ENCODE measurements at regions not wholly inside any gene's neighbourhood (a gene's known extent, or its start where the extent isn't known, plus 50 kb on each side); places are given as distances from the start of the nearest gene placed in this dataset.

- H3K36me3 ChIP-seq (ENCODE audit: control insufficient read depth, insufficient read depth, low read length), result no peaks in the 10 kb centered on the region
- no peak overlapping the region for H3K9ac ChIP-seq (ENCODE audit: low read depth, low read length)
- no peak overlapping the region for H3K4me3 ChIP-seq (ENCODE audit: low read depth, low read length)
- H3K9me3 ChIP-seq (ENCODE audit: control insufficient read depth, insufficient read depth, low read length), result no peaks in the 10 kb centered on the region
- no peaks in the 10 kb centered on the region for H3K4me1 ChIP-seq (ENCODE audit: control insufficient read depth, insufficient read depth, low read length)
- H3K27ac ChIP-seq (ENCODE audit: low read depth, low read length), result no peak overlapping the region
- H3K27me3 ChIP-seq (ENCODE audit: control insufficient read depth, insufficient read depth, low read length), result peaks cover 3% of the 10 kb centered on the region
These were observed 179.3 kb upstream of the AMOT start for GRCh38 chrX:113019958-113020357.

GRCh38 chrX:113009837-113010236 is 169.2 kb upstream of the AMOT start:
- no peaks in the 10 kb centered on the region for H3K4me1 ChIP-seq (ENCODE audit: control insufficient read depth, insufficient read depth, low read length)
- no peak overlapping the region for H3K9ac ChIP-seq (ENCODE audit: low read depth, low read length)
- H3K4me3 ChIP-seq (ENCODE audit: low read depth, low read length), result no peak overlapping the region
- H3K27ac ChIP-seq (ENCODE audit: low read depth, low read length), result no peak overlapping the region
- no peaks in the 10 kb centered on the region for H3K36me3 ChIP-seq (ENCODE audit: control insufficient read depth, insufficient read depth, low read length)
- no peaks in the 10 kb centered on the region for H3K9me3 ChIP-seq (ENCODE audit: control insufficient read depth, insufficient read depth, low read length)
- no peaks in the 10 kb centered on the region for H3K27me3 ChIP-seq (ENCODE audit: control insufficient read depth, insufficient read depth, low read length)

- H3K27ac ChIP-seq (ENCODE audit: low read depth, low read length), result no peak overlapping the region
- no peaks in the 10 kb centered on the region for H3K36me3 ChIP-seq (ENCODE audit: control insufficient read depth, insufficient read depth, low read length)
- H3K4me1 ChIP-seq (ENCODE audit: control insufficient read depth, insufficient read depth, low read length), result no peaks in the 10 kb centered on the region
- no peaks in the 10 kb centered on the region for H3K9me3 ChIP-seq (ENCODE audit: control insufficient read depth, insufficient read depth, low read length)
- H3K9ac ChIP-seq (ENCODE audit: low read depth, low read length), result no peak overlapping the region
- no peak overlapping the region for H3K4me3 ChIP-seq (ENCODE audit: low read depth, low read length)
- no peaks in the 10 kb centered on the region; the same call in 1 of the 2 replicates for H3K27me3 ChIP-seq (ENCODE audit: control insufficient read depth, insufficient read depth, low read length)
These were observed 168.4 kb upstream of the AMOT start for GRCh38 chrX:113009029-113009428.

GRCh38 chrX:113001836-113002235 is 161.2 kb upstream of the AMOT start:
- H3K27ac ChIP-seq (ENCODE audit: low read depth, low read length), result no peak overlapping the region
- no peaks in the 10 kb centered on the region for H3K36me3 ChIP-seq (ENCODE audit: control insufficient read depth, insufficient read depth, low read length)
- no peak overlapping the region for H3K9ac ChIP-seq (ENCODE audit: low read depth, low read length)
- H3K4me1 ChIP-seq (ENCODE audit: control insufficient read depth, insufficient read depth, low read length), result no peaks in the 10 kb centered on the region
- H3K9me3 ChIP-seq (ENCODE audit: control insufficient read depth, insufficient read depth, low read length), result no peaks in the 10 kb centered on the region
- no peak overlapping the region for H3K4me3 ChIP-seq (ENCODE audit: low read depth, low read length)
- H3K27me3 ChIP-seq (ENCODE audit: control insufficient read depth, insufficient read depth, low read length), result peaks cover 3% of the 10 kb centered on the region; the same call in 1 of the 2 replicates

GRCh38 chrX:112997991-112998390 is 157.4 kb upstream of the AMOT start:
- Histone ChIP-seq H3K27ac (ENCODE audit: low read depth, low read length) (no peak overlapping the region), H3K9me3 (ENCODE audit: control insufficient read depth, insufficient read depth, low read length) (no peaks in the 10 kb centered on the region), H3K9ac (ENCODE audit: low read depth, low read length) (no peak overlapping the region), H3K27me3 (ENCODE audit: control insufficient read depth, insufficient read depth, low read length) (peaks cover 5% of the 10 kb centered on the region; the same call in 1 of the 2 replicates), H3K4me1 (ENCODE audit: control insufficient read depth, insufficient read depth, low read length) (peaks cover 7% of the 10 kb centered on the region; the same call in 1 of the 2 replicates), H3K36me3 (ENCODE audit: control insufficient read depth, insufficient read depth, low read length) (no peaks in the 10 kb centered on the region), H3K4me3 (ENCODE audit: low read depth, low read length) (no peak overlapping the region)

- Histone ChIP-seq H3K27me3 (ENCODE audit: control insufficient read depth, insufficient read depth, low read length) (peaks cover 1% of the 10 kb centered on the region), H3K4me3 (ENCODE audit: low read depth, low read length) (no peak overlapping the region), H3K9me3 (ENCODE audit: control insufficient read depth, insufficient read depth, low read length) (no peaks in the 10 kb centered on the region), H3K27ac (ENCODE audit: low read depth, low read length) (no peak overlapping the region), H3K4me1 (ENCODE audit: control insufficient read depth, insufficient read depth, low read length) (peaks cover 7% of the 10 kb centered on the region; the same call in 1 of the 2 replicates), H3K36me3 (ENCODE audit: control insufficient read depth, insufficient read depth, low read length) (no peaks in the 10 kb centered on the region), H3K9ac (ENCODE audit: low read depth, low read length) (no peak overlapping the region)
These were observed 151.2 kb upstream of the AMOT start for GRCh38 chrX:112991801-112992200.

- Histone ChIP-seq H3K27me3 (ENCODE audit: control insufficient read depth, insufficient read depth, low read length) (0 out of 2 replicates have a peak, but pooled peaks cover 7% of the 10 kb centered on the region), H3K9ac (ENCODE audit: low read depth, low read length) (no peak overlapping the region), H3K4me1 (ENCODE audit: control insufficient read depth, insufficient read depth, low read length) (no peaks in the 10 kb centered on the region), H3K4me3 (ENCODE audit: low read depth, low read length) (no peak overlapping the region), H3K9me3 (ENCODE audit: control insufficient read depth, insufficient read depth, low read length) (no peaks in the 10 kb centered on the region), H3K27ac (ENCODE audit: low read depth, low read length) (no peak overlapping the region), H3K36me3 (ENCODE audit: control insufficient read depth, insufficient read depth, low read length) (no peaks in the 10 kb centered on the region)
These were observed 139.2 kb upstream of the AMOT start for GRCh38 chrX:112979879-112980278.

- Histone ChIP-seq H3K36me3 (ENCODE audit: control insufficient read depth, insufficient read depth, low read length) (no peaks in the 10 kb centered on the region), H3K27ac (ENCODE audit: low read depth, low read length) (no peak overlapping the region), H3K4me1 (ENCODE audit: control insufficient read depth, insufficient read depth, low read length) (peaks cover 3% of the 10 kb centered on the region; the same call in 1 of the 2 replicates), H3K9ac (ENCODE audit: low read depth, low read length) (no peak overlapping the region), H3K27me3 (ENCODE audit: control insufficient read depth, insufficient read depth, low read length) (no peaks in the 10 kb centered on the region), H3K4me3 (ENCODE audit: low read depth, low read length) (no peak overlapping the region), H3K9me3 (ENCODE audit: control insufficient read depth, insufficient read depth, low read length) (no peaks in the 10 kb centered on the region)
These were observed 127.9 kb upstream of the AMOT start for GRCh38 chrX:112968351-112969133.

- Histone ChIP-seq H3K4me1 (ENCODE audit: control insufficient read depth, insufficient read depth, low read length) (peaks cover 3% of the 10 kb centered on the region; the same call in 1 of the 2 replicates), H3K4me3 (ENCODE audit: low read depth, low read length) (no peak overlapping the region), H3K27ac (ENCODE audit: low read depth, low read length) (no peak overlapping the region), H3K9me3 (ENCODE audit: control insufficient read depth, insufficient read depth, low read length) (no peaks in the 10 kb centered on the region), H3K36me3 (ENCODE audit: control insufficient read depth, insufficient read depth, low read length) (no peaks in the 10 kb centered on the region), H3K9ac (ENCODE audit: low read depth, low read length) (no peak overlapping the region), H3K27me3 (ENCODE audit: control insufficient read depth, insufficient read depth, low read length) (no peaks in the 10 kb centered on the region)
These were observed 127.3 kb upstream of the AMOT start for GRCh38 chrX:112967903-112968302.

GRCh38 chrX:112967341-112967740 is 126.7 kb upstream of the AMOT start:
- H3K36me3 ChIP-seq (ENCODE audit: control insufficient read depth, insufficient read depth, low read length), result no peaks in the 10 kb centered on the region
- H3K4me1 ChIP-seq (ENCODE audit: control insufficient read depth, insufficient read depth, low read length), result peaks cover 3% of the 10 kb centered on the region; the same call in 1 of the 2 replicates
- no peak overlapping the region for H3K4me3 ChIP-seq (ENCODE audit: low read depth, low read length)
- H3K27ac ChIP-seq (ENCODE audit: low read depth, low read length), result no peak overlapping the region
- no peaks in the 10 kb centered on the region for H3K27me3 ChIP-seq (ENCODE audit: control insufficient read depth, insufficient read depth, low read length)
- H3K9ac ChIP-seq (ENCODE audit: low read depth, low read length), result no peak overlapping the region
- no peaks in the 10 kb centered on the region for H3K9me3 ChIP-seq (ENCODE audit: control insufficient read depth, insufficient read depth, low read length)

- H3K4me3 ChIP-seq (ENCODE audit: low read depth, low read length), result no peak overlapping the region
- no peaks in the 10 kb centered on the region for H3K4me1 ChIP-seq (ENCODE audit: control insufficient read depth, insufficient read depth, low read length)
- H3K27ac ChIP-seq (ENCODE audit: low read depth, low read length), result no peak overlapping the region
- no peaks in the 10 kb centered on the region for H3K9me3 ChIP-seq (ENCODE audit: control insufficient read depth, insufficient read depth, low read length)
- H3K9ac ChIP-seq (ENCODE audit: low read depth, low read length), result no peak overlapping the region
- H3K36me3 ChIP-seq (ENCODE audit: control insufficient read depth, insufficient read depth, low read length), result no peaks in the 10 kb centered on the region
- H3K27me3 ChIP-seq (ENCODE audit: control insufficient read depth, insufficient read depth, low read length), result no peaks in the 10 kb centered on the region
These were observed 121.3 kb upstream of the AMOT start for GRCh38 chrX:112961981-112962380.
